ENCODE measurements at regions not wholly inside any gene's neighbourhood (a gene's known extent, or its start where the extent isn't known, plus 50 kb on each side); places are given as distances from the start of the nearest gene placed in this dataset.
"Not testable (repeated sequence)": the region's sequence is repeated elsewhere in the genome, so short reads cannot be mapped to it uniquely, and the experiment has no call there.

DNA sequence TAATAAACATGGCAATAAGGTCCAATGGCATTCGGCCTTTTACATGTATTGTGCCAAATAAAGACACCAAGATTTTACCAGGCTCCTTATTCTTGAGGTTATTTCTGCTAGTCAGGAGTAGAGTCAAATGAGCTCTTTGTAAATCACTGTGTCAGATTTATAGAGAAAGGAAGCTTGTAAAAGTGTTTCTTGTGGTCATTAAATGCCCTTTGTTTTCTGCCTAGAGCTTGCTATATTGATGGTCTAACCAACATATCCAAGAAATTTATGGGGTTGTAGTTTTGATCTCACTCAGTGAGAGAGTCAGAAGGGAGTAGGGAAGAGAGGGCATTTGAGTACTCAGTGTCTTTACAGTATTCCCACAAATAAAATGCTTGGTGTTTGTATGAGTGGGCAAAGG lies 86.2 kb upstream of the FRMPD4 start:
- DNase-seq (ENCODE audit: low spot score), result no peak

DNA sequence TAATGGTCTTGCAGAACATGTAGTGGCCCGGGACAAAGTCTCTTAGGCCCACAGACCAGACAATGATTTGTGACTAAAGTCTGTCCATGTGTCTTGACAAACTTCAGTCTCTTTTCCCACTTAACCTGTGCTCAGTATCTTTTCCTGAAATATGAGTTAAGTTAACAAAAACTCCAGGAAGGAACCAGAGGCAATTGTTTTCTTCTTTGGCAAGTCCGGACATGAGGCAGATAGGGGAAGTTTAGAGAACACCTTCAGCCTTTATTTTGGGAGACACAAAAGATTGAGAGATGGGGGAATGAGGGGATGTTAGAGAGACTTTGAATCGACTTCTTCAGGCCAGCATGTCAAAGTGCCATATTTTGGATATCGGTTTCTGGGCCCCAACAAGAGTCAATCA lies 80.2 kb upstream of the FRMPD4 start:
- no peak for DNase-seq (ENCODE audit: low spot score)

DNA sequence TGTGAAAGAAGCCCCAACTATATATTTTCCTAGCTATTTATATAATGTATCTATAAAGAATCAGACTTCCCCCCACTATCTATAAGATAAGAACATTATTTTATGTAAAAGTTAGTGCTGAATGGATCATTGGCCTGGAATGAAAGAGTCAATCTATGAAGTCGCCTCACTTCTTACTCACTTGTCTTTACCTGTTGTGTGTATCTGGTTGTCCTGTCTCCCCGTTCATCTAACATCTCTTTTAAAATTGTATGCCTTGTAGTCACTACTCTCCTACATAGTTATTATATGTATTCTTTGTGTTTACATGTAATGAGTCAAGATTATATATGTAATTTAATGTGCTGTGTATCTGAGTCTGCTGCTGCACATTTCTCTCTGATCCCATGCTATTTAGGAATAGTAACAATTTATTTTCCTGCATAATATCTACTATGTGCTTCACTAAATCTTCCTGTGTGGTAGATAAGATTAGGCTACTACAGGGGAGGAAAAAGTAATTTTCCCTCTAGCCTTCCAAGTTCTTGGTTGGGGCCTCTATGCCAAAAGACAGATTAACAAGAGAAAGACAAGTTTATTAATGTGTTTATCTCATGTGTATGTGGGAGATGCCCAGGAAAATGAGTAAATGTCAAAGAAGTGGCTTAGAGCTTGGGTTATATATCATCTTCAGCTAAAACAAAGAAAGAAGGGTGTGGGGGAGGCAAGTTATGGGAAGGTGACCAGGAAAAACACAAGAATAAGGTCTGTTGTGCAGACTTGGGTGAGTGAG lies 77.6 kb upstream of the FRMPD4 start:
- no peak for DNase-seq (ENCODE audit: low spot score)

DNA sequence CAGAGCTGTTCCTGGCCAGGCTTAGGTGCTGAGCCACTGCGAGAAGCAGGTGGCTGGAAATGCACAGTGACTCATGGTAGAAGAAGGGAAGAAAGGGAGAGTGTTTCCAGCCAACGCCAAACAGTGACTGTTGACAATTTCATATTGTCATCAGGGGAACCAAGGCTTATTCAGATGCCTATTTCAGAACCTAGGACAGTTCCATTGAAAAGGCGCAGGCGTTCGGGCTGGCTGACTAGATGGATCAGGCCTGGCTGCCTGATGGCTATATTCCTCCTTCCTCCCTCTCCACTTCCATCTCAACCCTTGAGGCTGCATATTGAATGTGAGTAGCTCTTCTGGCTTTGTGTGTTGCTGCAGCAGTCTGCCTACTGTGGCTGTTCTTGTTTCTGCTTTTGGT lies 73.0 kb upstream of the FRMPD4 start:
- DNase-seq (ENCODE audit: low spot score), result peak; percentile 31

DNA sequence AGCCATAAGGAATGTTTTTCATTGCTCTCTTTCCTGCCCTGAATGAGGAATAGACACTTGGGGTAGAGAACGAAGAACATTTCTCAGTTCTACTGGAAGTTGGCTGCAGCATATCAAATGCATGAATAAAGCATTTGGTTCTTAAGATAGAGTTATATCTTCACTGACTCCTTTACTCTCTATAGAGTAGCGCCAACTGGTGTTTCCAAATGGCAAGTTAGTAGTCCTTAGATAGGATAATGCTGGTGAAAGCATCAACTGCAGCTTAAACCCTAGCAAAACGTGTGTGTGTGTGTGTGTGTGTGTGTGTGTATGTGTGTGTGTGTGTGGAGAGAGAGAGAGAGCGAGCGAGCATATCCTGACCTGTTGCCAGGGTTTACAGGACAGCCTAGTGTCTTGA lies 62.2 kb upstream of the FRMPD4 start:
- DNase-seq (ENCODE audit: low spot score), result no peak

DNA sequence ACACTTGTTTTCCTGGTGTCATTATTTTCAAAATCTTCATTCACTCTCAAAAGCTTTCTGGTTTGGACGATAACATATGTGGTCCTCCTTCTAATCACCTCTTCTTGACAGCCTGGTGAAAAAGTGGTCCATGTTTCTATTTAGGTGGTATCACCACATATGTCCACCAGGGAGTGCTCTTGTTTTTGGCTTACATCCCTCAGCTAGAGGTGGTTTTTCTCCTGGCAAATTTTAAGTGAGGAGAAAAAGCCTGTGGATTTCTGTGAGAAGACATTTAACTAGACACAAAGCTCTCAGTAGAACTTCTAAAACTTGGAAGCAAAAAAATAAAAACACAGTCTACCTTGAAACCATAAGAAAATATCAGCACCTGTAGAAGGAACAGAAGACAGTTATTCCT lies 58.0 kb upstream of the FRMPD4 start:
- DNase-seq (ENCODE audit: low spot score), result peak; percentile 41

DNA sequence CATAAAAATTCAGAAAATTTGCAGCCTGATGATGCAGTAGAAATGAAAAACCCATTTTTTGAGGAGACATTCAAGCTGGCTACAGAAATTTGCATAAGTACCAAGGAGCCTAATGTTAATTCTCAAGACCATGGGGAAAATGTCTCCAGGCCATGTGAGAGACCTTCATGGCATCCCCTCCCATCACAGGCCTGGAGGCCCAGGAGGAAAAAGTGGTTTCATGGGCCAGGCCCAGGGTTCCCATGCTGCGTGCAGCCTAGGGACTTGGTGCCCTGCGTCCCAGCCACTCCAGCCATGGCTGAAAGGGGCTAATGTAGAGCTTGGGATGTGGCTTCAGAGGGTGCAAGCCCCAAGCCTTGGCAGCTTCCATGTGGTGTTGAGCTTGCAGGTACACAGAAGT lies 55.3 kb upstream of the FRMPD4 start:
- DNase-seq (ENCODE audit: low spot score), result not testable (repeated sequence)

All from GM03348 (cell line).